H1 (cell line): ENCODE measurements at regions not wholly inside any gene's neighbourhood (a gene's known extent, or its start where the extent isn't known, plus 50 kb on each side); places are given as distances from the start of the nearest gene placed in this dataset.

Source experiments
- CTCF ChIA-PET: fragments of 300-600 bp; sonication (Branson Sonifier 250); formaldehyde crosslinking; loops from one replicate; lab custom pipeline; 2021; ENCODE audit not compliant: partially characterized antibody; lab: Charles Lee
- POLR2A ChIA-PET: fragments of 300-600 bp; sonication (Branson Sonifier 250); formaldehyde crosslinking; loops from one replicate; lab custom pipeline; 2021; ENCODE audit warnings: inconsistent platforms; ENCODE audit not compliant: partially characterized antibody; lab: Charles Lee
- DNase-seq, 2 experiments: peaks; one replicate each; pipeline versions ENCODE4 v3.0.0 to v3.0.0-alpha.2; 2010 to 2022; ENCODE audit warnings: low spot score in 2 of 2, low read depth in 1 of 2, mixed read lengths in 1 of 2
- FAIRE-seq: peaks from 2 replicates; lab custom pipeline; 2011; peaks lifted over from hg19 to GRCh38; lab: Jason Lieb, UNC
- H2AFZ ChIP-seq: 2 replicates; pipeline ENCODE4 v1.8.1; 2012; ENCODE audit warnings: low read length, inconsistent platforms
- H2AK5ac ChIP-seq: 2 replicates; pipeline ENCODE4 v1.6.1; 2013; ENCODE audit warnings: low read depth, low read length
- H2BK120ac ChIP-seq: replicated peaks from 2 replicates; pipeline ENCODE3; 2013; ENCODE audit warnings: low read depth, low read length, inconsistent platforms
- H2BK12ac ChIP-seq: 2 replicates; pipeline ENCODE4 v1.6.1; 2013; ENCODE audit warnings: low read depth, low read length
- H2BK15ac ChIP-seq: 2 replicates; pipeline ENCODE4 v1.6.1; 2013; ENCODE audit warnings: low read length
- H2BK20ac ChIP-seq: 2 replicates; pipeline ENCODE4 v1.6.1; 2013; ENCODE audit warnings: low read length
- H2BK5ac ChIP-seq: 2 replicates; pipeline ENCODE4 v1.6.1; 2013; ENCODE audit warnings: low read depth, low read length
- H3K14ac ChIP-seq: 2 replicates; pipeline ENCODE4 v1.6.1; 2013; ENCODE audit warnings: inconsistent platforms; ENCODE audit not compliant: insufficient read length
- H3K18ac ChIP-seq: 2 replicates; pipeline ENCODE4 v1.6.1; 2013; ENCODE audit warnings: low read length; ENCODE audit errors: extremely low read depth
- H3K23ac ChIP-seq: 2 replicates; pipeline ENCODE4 v1.6.1; 2013; ENCODE audit warnings: inconsistent platforms; ENCODE audit not compliant: insufficient read length
- H3K23me2 ChIP-seq: 2 replicates; pipeline ENCODE4 v1.6.1; 2013; ENCODE audit warnings: low read depth, low read length
- H3K27ac ChIP-seq: 2 replicates; pipeline ENCODE4 v1.6.1; 2011; ENCODE audit warnings: low read depth, low read length, inconsistent platforms
- H3K27me3 ChIP-seq, 4 experiments: replicated peaks in 1 of 4; 1 replicate in 1 of 4; 2 replicates in 3 of 4; pipeline versions ENCODE4 v1.6.1 to v1.8.1; 2011 to 2013; ENCODE audit warnings: low read length in 3 of 4, mild to moderate bottlenecking in 3 of 4, inconsistent platforms in 2 of 4, mixed read lengths in 2 of 4, moderate library complexity in 1 of 4; ENCODE audit not compliant: control insufficient read depth in 3 of 4, insufficient read depth in 3 of 4; ENCODE audit errors: extremely low read depth in 1 of 4
- H3K36me3 ChIP-seq, 4 experiments: 2 replicates each; pipeline versions ENCODE4 v1.6.1 to v1.8.1; 2011 to 2013; ENCODE audit warnings: mild to moderate bottlenecking in 4 of 4, low read length in 3 of 4, moderate library complexity in 2 of 4, control low read depth in 1 of 4, inconsistent platforms in 1 of 4; ENCODE audit not compliant: insufficient read depth in 4 of 4, control insufficient read depth in 2 of 4
- H3K4ac ChIP-seq: replicated peaks from 2 replicates; pipeline ENCODE3; 2013; ENCODE audit warnings: low read length, low read depth, mixed read lengths, inconsistent platforms; ENCODE audit not compliant: insufficient read length
- H3K4me1 ChIP-seq, 4 experiments: replicated peaks in 1 of 4; 1 replicate in 1 of 4; 2 replicates in 3 of 4; pipeline versions ENCODE4 v1.6.1 to v1.8.1; 2011 to 2013; ENCODE audit warnings: low read length in 3 of 4, inconsistent platforms in 2 of 4, mixed read lengths in 1 of 4; ENCODE audit not compliant: insufficient read depth in 4 of 4, control insufficient read depth in 3 of 4
- H3K4me2 ChIP-seq, 2 experiments: 2 replicates each; pipeline versions ENCODE4 v1.6.1 to v1.8.1; 2011 to 2013; ENCODE audit warnings: low read depth in 2 of 2, low read length in 2 of 2, control low read depth in 1 of 2, inconsistent platforms in 1 of 2, mild to moderate bottlenecking in 1 of 2; ENCODE audit not compliant: insufficient read depth in 1 of 2
- H3K4me3 ChIP-seq, 4 experiments: fragments of 200-600, 300-600 bp in 1 of 4; sonication (generic), shearing (Covaris generic), sonication (Bioruptor Twin) in 1 of 4; 2 replicates each; pipeline versions ENCODE4 v1.5.1 to v1.8.1; 2011 to 2016; ENCODE audit warnings: low read length in 4 of 4, low read depth in 3 of 4, control low read depth in 2 of 4, inconsistent platforms in 2 of 4, mild to moderate bottlenecking in 2 of 4, mixed read lengths in 1 of 4, moderate library complexity in 1 of 4; ENCODE audit not compliant: insufficient read depth in 2 of 4; ENCODE audit errors: extremely low read depth in 1 of 4
- H3K56ac ChIP-seq: replicated peaks from 2 replicates; pipeline ENCODE3; 2013; ENCODE audit warnings: low read depth, mild to moderate bottlenecking, mixed read lengths, low read length, inconsistent platforms; ENCODE audit not compliant: insufficient read length
- H3K79me1 ChIP-seq: 2 replicates; pipeline ENCODE4 v1.6.1; 2013; ENCODE audit warnings: low read depth, low read length, control low read depth
- H3K79me2 ChIP-seq, 2 experiments: 2 replicates each; pipeline versions ENCODE4 v1.6.1 to v1.8.1; 2012 to 2013; ENCODE audit warnings: low read length in 2 of 2, mild to moderate bottlenecking in 2 of 2, inconsistent platforms in 1 of 2; ENCODE audit not compliant: insufficient read depth in 2 of 2, control insufficient read depth in 1 of 2
- H3K9ac ChIP-seq, 4 experiments: replicated peaks in 1 of 4; 1 replicate in 1 of 4; 2 replicates in 3 of 4; pipeline versions ENCODE4 v1.6.1 to v1.8.1; 2011 to 2013; ENCODE audit warnings: low read depth in 3 of 4, low read length in 3 of 4, control low read depth in 2 of 4, mild to moderate bottlenecking in 2 of 4, moderate library complexity in 2 of 4, inconsistent platforms in 1 of 4; ENCODE audit errors: extremely low read depth in 1 of 4
- H3K9me3 ChIP-seq, 2 experiments: 2 replicates each; pipeline versions ENCODE4 v1.6.1 to v1.8.1; 2012 to 2013; ENCODE audit warnings: mild to moderate bottlenecking in 2 of 2, moderate library complexity in 2 of 2, control low read depth in 1 of 2, inconsistent platforms in 1 of 2, low read depth in 1 of 2, low read length in 1 of 2, mixed read lengths in 1 of 2; ENCODE audit not compliant: insufficient read depth in 2 of 2
- H4K20me1 ChIP-seq, 2 experiments: replicated peaks in 1 of 2; 2 replicates each; pipeline versions ENCODE3 to v1.8.1; 2011 to 2013; ENCODE audit warnings: inconsistent platforms in 2 of 2, low read length in 2 of 2, mild to moderate bottlenecking in 1 of 2; ENCODE audit not compliant: insufficient read depth in 2 of 2, control insufficient read depth in 1 of 2
- H4K5ac ChIP-seq: 2 replicates; pipeline ENCODE4 v1.6.1; 2013; ENCODE audit warnings: low read length, low read depth, mixed read lengths, inconsistent platforms; ENCODE audit not compliant: insufficient read length
- H4K8ac ChIP-seq: 2 replicates; pipeline ENCODE4 v1.8.0; 2013; ENCODE audit warnings: mild to moderate bottlenecking, moderate library complexity, low read length, inconsistent platforms; ENCODE audit not compliant: insufficient read depth; ENCODE audit errors: extremely low read depth
- H4K91ac ChIP-seq: replicated peaks from 2 replicates; pipeline ENCODE3; 2013; ENCODE audit warnings: low read length, mixed read lengths, inconsistent platforms; ENCODE audit not compliant: insufficient read length
- SIRT6 ChIP-seq: IDR thresholded peaks from one replicate; pipeline ENCODE4 v1.7.1; 2012; ENCODE audit warnings: low read length, inconsistent platforms
- YY1 ChIP-seq: IDR thresholded peaks from 2 replicates; pipeline ENCODE4 v1.6.1; 2011; ENCODE audit warnings: low read depth, mild to moderate bottlenecking, low read length
- WGBS, 2 experiments: shearing (Covaris generic) in 1 of 2; methylation state at CpG; one replicate each; pipeline versions ENCODE4 v1.1.6 to v1.1.7; 2013 to 2015; ENCODE audit warnings: low lambda C conversion rate in 2 of 2, mixed read lengths in 2 of 2, inconsistent platforms in 1 of 2, low coverage in 1 of 2, missing lambda C conversion rate in 1 of 2; ENCODE audit not compliant: insufficient replicate concordance in 2 of 2, insufficient coverage in 1 of 2, insufficient read length in 1 of 2; ENCODE audit errors: extremely low coverage in 1 of 2, missing lambda C conversion rate in 1 of 2; 5-methylcytosine and 5-hydroxymethylcytosine counted together

DNA sequence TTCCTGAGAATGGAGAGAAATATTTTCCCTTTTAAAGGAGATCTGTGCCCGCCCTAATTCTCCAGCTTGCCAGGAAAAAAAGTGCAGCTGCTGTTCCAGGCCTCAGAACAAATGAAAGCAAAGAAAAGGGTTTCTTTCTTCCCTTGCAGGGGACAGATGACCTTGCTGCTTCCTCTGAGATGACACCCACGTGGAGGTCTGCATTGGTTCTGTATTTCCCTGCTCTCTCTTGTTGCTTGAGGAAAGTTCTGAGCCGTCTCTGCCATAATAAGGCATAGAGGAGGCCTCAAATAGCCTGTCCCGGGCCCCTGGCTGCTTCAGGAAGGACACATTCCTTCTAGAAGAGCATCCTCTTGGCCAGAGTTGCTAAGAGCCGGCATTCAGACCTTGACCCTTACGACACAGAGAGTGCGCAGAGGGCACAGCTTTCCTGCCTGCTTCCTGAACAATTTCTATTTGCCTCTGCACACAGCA, 501.8 kb upstream of the SULF2 start:
- Histone ChIP-seq H4K91ac (no peak overlapping the region), H3K79me1 (no peaks in the 10 kb centered on the region), H2BK15ac (no peak overlapping the region), H3K23ac (no peak overlapping the region), H4K8ac (no peak overlapping the region), H4K5ac (no peak overlapping the region), H3K4me3 (no peak overlapping the region), H3K18ac (no peak overlapping the region), H3K9me3 (no peaks in the 10 kb centered on the region), H4K20me1 (no peaks in the 10 kb centered on the region), H2BK5ac (no peak overlapping the region; the same call in 1 of the 2 replicates), H3K27me3 (no peaks in the 10 kb centered on the region), H3K79me2 (no peaks in the 10 kb centered on the region), H3K9ac (no peak overlapping the region), H3K4me1 (peaks cover 0 to 10% (median 6%) of the 10 kb centered on the region in 4 experiments; a peak in 5 of 7 replicates), H3K56ac (no peak overlapping the region), H3K14ac (no peak overlapping the region), H3K36me3 (no peaks in the 10 kb centered on the region), H3K4ac (no peak overlapping the region), H3K27ac (no peak overlapping the region), H3K23me2 (no peaks in the 10 kb centered on the region), H2AFZ (0 out of 2 replicates have a peak overlapping the region, but pooled peaks have one; percentile 56), H3K4me2 (no peak overlapping the region), H2AK5ac (no peak overlapping the region), H2BK120ac (no peak overlapping the region), H2BK20ac (peak overlapping the region; percentile 75; the same call in 1 of the 2 replicates), H2BK12ac (no peak overlapping the region)
- DNase-seq: no peak
- ChIA-PET POLR2A (interaction anchor here (0.9 kb wide), 1 partner anchor 12 kb away, joined by 3 read pairs; no protein-coding TSS in a partner anchor), CTCF (interaction anchor here (0.7 to 1.2 kb wide), 2 partner anchors 84 to 95 kb away, joined by 3 to 4 read pairs; no protein-coding TSS in a partner anchor)
- WGBS, 2 experiments: 81% methylated on average over 7 of the region's 7 CpGs; no CpG with 5 or more reads in 1 of the 2 experiments
- TF ChIP-seq YY1 (no peak), SIRT6 (no peak)
- no peak for FAIRE-seq
